HepG2 (cell line): ENCODE measurements at regions not wholly inside any gene's neighbourhood (a gene's known extent, or its start where the extent isn't known, plus 50 kb on each side); places are given as distances from the start of the nearest gene placed in this dataset.
A peak's percentile ranks its signal among the peaks of the same experiment; 100 is the strongest.

Source experiments
- CREM ChIP-seq, 2 experiments: sonication (generic) in 1 of 2; formaldehyde crosslinking in 1 of 2; IDR thresholded peaks; 2 replicates each; pipeline versions ENCODE4 v1.4.0 to v1.6.1; 2016 to 2020; ENCODE audit warnings: antibody characterized with exemption in 1 of 2, mild to moderate bottlenecking in 1 of 2, missing genetic modification reagents in 1 of 2
- HES4 ChIP-seq: sonication (generic); formaldehyde crosslinking; IDR thresholded peaks from 2 replicates; pipeline ENCODE4 v1.9.0; 2021; ENCODE audit warnings: mild to moderate bottlenecking, missing genetic modification reagents, borderline replicate concordance
- HNRNPH1 ChIP-seq: fragments of 200-400 bp; formaldehyde crosslinking; optimal IDR thresholded peaks from 2 replicates; pipeline ENCODE3; 2017; ENCODE audit warnings: mild to moderate bottlenecking, low read depth, low read length
- ISX ChIP-seq: sonication (generic); formaldehyde crosslinking; conservative IDR thresholded peaks from 2 replicates; pipeline ENCODE4 v1.5.0; 2020; ENCODE audit warnings: missing genetic modification reagents
- MAFF ChIP-seq: IDR thresholded peaks from 2 replicates; pipeline ENCODE4 v1.6.1; 2011; ENCODE audit warnings: low read depth, low read length, improper control_type of control experiment
- MYC ChIP-seq: sonication (generic); formaldehyde crosslinking; IDR thresholded peaks from 2 replicates; pipeline ENCODE4 v1.9.0; 2021; ENCODE audit warnings: missing genetic modification reagents, borderline replicate concordance
- NR3C1 ChIP-seq: sonication (generic); formaldehyde crosslinking; IDR thresholded peaks from 2 replicates; pipeline ENCODE4 v1.4.0; 2020; ENCODE audit warnings: missing genetic modification reagents
- POLR2A ChIP-seq, 2 experiments: IDR thresholded peaks; 2 replicates each; pipeline ENCODE4 v1.6.1; 2011; ENCODE audit warnings: low read depth in 2 of 2, low read length in 2 of 2, mild to moderate bottlenecking in 1 of 2, moderate library complexity in 1 of 2; ENCODE audit not compliant: insufficient read depth in 1 of 2
- XBP1 ChIP-seq: sonication (generic); formaldehyde crosslinking; IDR thresholded peaks from 2 replicates; pipeline ENCODE4 v1.5.0; 2020; ENCODE audit warnings: missing genetic modification reagents
- ZBTB21 ChIP-seq: sonication (generic); formaldehyde crosslinking; IDR thresholded peaks from 2 replicates; pipeline ENCODE4 v1.4.0; 2020; ENCODE audit warnings: missing genetic modification reagents
- ZBTB7B ChIP-seq: sonication (generic); formaldehyde crosslinking; IDR thresholded peaks from 2 replicates; pipeline ENCODE4 v1.4.0; 2020; ENCODE audit warnings: missing genetic modification reagents
- ZNF296 ChIP-seq: sonication (generic); formaldehyde crosslinking; conservative IDR thresholded peaks from 2 replicates; pipeline ENCODE4 v1.5.0; 2020; ENCODE audit warnings: mild to moderate bottlenecking, missing genetic modification reagents
- ZNF329 ChIP-seq: sonication (generic); formaldehyde crosslinking; IDR thresholded peaks from 2 replicates; pipeline ENCODE4 v1.9.0; 2021; ENCODE audit warnings: low read depth, mild to moderate bottlenecking, missing genetic modification reagents
- ZNF839 ChIP-seq: sonication (generic); formaldehyde crosslinking; IDR thresholded peaks from 2 replicates; pipeline ENCODE4 v1.4.0; 2020; ENCODE audit warnings: missing genetic modification reagents, mild to moderate bottlenecking, borderline replicate concordance
- ZNF883 ChIP-seq: sonication (generic); formaldehyde crosslinking; IDR thresholded peaks from 2 replicates; pipeline ENCODE4 v1.5.1; 2020; ENCODE audit warnings: mild to moderate bottlenecking, missing genetic modification reagents; ENCODE audit errors: not compliant biosample characterization
- TF ChIP-seq, protein P1 (sequence below): sonication (generic); formaldehyde crosslinking; IDR thresholded peaks from 2 replicates; pipeline ENCODE4 v1.9.0; 2022; ENCODE audit warnings: low read depth, missing genetic modification reagents
- TF ChIP-seq, protein P2 (sequence below): IDR thresholded peaks from 2 replicates; pipeline ENCODE4 v1.6.1; 2016; ENCODE audit warnings: low read depth
- TF ChIP-seq, protein P3 (sequence below): sonication (generic); formaldehyde crosslinking; IDR thresholded peaks from 2 replicates; pipeline ENCODE4 v1.4.0; 2020; ENCODE audit warnings: missing genetic modification reagents
- TF ChIP-seq, protein P4 (sequence below): sonication (generic); formaldehyde crosslinking; IDR thresholded peaks from 2 replicates; pipeline ENCODE4 v1.4.0; 2020; ENCODE audit warnings: missing genetic modification reagents, borderline replicate concordance
- TF ChIP-seq, protein P5 (sequence below): sonication (generic); formaldehyde crosslinking; IDR thresholded peaks from 2 replicates; pipeline ENCODE4 v1.5.0; 2020; ENCODE audit warnings: mild to moderate bottlenecking, missing genetic modification reagents

DNA sequence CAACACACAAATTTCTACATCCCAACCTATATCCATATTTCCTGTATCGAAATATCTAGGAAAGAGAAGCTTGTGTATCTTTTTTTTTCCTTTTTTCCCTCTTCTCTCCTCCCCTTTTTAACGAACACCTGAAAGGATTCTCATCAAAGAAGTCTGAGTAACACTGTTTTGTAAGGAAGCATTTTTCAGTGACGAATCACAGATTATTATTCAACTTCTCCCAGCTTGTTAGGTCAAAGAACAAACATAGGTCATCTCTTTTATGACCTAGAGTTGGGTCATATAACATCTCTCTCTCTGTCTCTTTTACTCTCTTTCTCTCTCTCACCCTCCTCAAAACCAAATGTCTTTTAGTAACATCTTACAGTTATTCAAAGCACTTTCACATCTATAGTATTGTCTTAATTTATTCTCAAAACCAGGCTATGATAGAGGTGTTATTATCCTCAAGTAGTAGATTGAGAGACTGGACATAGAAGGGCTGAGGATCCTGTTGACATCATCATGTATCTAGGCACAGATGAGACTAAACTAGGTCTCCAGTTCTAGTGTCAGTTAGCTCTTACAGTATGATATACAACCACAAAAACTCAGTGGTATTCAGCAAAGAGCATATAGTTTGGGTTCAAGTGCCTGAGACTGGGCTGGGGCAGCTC lies 80.1 kb upstream of the SPOPL start (continued):
- TF ChIP-seq ISX (CRISPR knock-in tag), result no peak
- TF ChIP-seq, protein P1, sequence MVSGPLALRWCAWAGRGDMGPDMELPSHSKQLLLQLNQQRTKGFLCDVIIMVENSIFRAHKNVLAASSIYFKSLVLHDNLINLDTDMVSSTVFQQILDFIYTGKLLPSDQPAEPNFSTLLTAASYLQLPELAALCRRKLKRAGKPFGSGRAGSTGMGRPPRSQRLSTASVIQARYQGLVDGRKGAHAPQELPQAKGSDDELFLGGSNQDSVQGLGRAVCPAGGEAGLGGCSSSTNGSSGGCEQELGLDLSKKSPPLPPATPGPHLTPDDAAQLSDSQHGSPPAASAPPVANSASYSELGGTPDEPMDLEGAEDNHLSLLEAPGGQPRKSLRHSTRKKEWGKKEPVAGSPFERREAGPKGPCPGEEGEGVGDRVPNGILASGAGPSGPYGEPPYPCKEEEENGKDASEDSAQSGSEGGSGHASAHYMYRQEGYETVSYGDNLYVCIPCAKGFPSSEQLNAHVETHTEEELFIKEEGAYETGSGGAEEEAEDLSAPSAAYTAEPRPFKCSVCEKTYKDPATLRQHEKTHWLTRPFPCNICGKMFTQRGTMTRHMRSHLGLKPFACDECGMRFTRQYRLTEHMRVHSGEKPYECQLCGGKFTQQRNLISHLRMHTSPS (CRISPR knock-in tag), result no peak
- TF ChIP-seq, protein P2, sequence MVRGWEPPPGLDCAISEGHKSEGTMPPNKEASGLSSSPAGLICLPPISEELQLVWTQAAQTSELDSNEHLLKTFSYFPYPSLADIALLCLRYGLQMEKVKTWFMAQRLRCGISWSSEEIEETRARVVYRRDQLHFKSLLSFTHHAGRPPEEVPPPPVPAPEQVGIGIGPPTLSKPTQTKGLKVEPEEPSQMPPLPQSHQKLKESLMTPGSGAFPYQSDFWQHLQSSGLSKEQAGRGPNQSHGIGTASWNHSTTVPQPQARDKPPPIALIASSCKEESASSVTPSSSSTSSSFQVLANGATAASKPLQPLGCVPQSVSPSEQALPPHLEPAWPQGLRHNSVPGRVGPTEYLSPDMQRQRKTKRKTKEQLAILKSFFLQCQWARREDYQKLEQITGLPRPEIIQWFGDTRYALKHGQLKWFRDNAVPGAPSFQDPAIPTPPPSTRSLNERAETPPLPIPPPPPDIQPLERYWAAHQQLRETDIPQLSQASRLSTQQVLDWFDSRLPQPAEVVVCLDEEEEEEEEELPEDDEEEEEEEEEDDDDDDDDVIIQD (CRISPR knock-in tag), result peak; percentile 98
- TF ChIP-seq, protein P3, sequence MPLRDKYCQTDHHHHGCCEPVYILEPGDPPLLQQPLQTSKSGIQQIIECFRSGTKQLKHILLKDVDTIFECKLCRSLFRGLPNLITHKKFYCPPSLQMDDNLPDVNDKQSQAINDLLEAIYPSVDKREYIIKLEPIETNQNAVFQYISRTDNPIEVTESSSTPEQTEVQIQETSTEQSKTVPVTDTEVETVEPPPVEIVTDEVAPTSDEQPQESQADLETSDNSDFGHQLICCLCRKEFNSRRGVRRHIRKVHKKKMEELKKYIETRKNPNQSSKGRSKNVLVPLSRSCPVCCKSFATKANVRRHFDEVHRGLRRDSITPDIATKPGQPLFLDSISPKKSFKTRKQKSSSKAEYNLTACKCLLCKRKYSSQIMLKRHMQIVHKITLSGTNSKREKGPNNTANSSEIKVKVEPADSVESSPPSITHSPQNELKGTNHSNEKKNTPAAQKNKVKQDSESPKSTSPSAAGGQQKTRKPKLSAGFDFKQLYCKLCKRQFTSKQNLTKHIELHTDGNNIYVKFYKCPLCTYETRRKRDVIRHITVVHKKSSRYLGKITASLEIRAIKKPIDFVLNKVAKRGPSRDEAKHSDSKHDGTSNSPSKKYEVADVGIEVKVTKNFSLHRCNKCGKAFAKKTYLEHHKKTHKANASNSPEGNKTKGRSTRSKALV (CRISPR knock-in tag), result no peak
- no peak for TF ChIP-seq ZNF883 (CRISPR knock-in tag)
- peak; percentile 48 for TF ChIP-seq CREM (IDR thresholded peaks at IDR 0.05)
- no peak for TF ChIP-seq CREM (CRISPR knock-in tag; IDR thresholded peaks at IDR 0.05)
- TF ChIP-seq ZNF329 (CRISPR knock-in tag), result no peak
- no peak for TF ChIP-seq ZNF839 (CRISPR knock-in tag)
- TF ChIP-seq, protein P4, sequence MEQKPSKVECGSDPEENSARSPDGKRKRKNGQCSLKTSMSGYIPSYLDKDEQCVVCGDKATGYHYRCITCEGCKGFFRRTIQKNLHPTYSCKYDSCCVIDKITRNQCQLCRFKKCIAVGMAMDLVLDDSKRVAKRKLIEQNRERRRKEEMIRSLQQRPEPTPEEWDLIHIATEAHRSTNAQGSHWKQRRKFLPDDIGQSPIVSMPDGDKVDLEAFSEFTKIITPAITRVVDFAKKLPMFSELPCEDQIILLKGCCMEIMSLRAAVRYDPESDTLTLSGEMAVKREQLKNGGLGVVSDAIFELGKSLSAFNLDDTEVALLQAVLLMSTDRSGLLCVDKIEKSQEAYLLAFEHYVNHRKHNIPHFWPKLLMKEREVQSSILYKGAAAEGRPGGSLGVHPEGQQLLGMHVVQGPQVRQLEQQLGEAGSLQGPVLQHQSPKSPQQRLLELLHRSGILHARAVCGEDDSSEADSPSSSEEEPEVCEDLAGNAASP (CRISPR knock-in tag), result peak; percentile 44; the same call in 1 of the 2 replicates
- no peak for TF ChIP-seq XBP1 (CRISPR knock-in tag)
- TF ChIP-seq, protein P5, sequence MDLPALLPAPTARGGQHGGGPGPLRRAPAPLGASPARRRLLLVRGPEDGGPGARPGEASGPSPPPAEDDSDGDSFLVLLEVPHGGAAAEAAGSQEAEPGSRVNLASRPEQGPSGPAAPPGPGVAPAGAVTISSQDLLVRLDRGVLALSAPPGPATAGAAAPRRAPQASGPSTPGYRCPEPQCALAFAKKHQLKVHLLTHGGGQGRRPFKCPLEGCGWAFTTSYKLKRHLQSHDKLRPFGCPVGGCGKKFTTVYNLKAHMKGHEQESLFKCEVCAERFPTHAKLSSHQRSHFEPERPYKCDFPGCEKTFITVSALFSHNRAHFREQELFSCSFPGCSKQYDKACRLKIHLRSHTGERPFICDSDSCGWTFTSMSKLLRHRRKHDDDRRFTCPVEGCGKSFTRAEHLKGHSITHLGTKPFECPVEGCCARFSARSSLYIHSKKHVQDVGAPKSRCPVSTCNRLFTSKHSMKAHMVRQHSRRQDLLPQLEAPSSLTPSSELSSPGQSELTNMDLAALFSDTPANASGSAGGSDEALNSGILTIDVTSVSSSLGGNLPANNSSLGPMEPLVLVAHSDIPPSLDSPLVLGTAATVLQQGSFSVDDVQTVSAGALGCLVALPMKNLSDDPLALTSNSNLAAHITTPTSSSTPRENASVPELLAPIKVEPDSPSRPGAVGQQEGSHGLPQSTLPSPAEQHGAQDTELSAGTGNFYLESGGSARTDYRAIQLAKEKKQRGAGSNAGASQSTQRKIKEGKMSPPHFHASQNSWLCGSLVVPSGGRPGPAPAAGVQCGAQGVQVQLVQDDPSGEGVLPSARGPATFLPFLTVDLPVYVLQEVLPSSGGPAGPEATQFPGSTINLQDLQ (CRISPR knock-in tag), result no peak
- TF ChIP-seq ZNF296, result no peak
- no peak for TF ChIP-seq MAFF
- no peak for TF ChIP-seq ZBTB7B (CRISPR knock-in tag)
- TF ChIP-seq ZBTB21 (CRISPR knock-in tag), result 0 out of 2 replicates have a peak, but pooled peaks have one; percentile 56
- no peak for TF ChIP-seq NR3C1 (CRISPR knock-in tag)
- TF ChIP-seq POLR2A (IDR thresholded peaks at IDR 0.05; ENCODE audit: insufficient read depth in 1 of 2, low read depth in 2 of 2, low read length in 2 of 2), result no peak
- no peak for TF ChIP-seq MYC
- TF ChIP-seq HES4 (CRISPR knock-in tag), result no peak
- TF ChIP-seq HNRNPH1, result no peak
